RWPE2 (cell line): ENCODE measurements at regions not wholly inside any gene's neighbourhood (a gene's known extent, or its start where the extent isn't known, plus 50 kb on each side); places are given as distances from the start of the nearest gene placed in this dataset.

Experiments
- ATAC-seq: fragments of 200-7000 bp; cut with Tn5 transposase; 3 replicates; pipeline ENCODE4 v1.9.1; 2021; ENCODE audit warnings: low read depth
- DNase-seq: peaks from one replicate; pipeline ENCODE4 v3.0.0-alpha.2; 2020; ENCODE audit warnings: low spot score
- H3K27ac ChIP-seq: fragments of 450-650 bp; 2 replicates; pipeline ENCODE4 v1.5.1; 2017; ENCODE audit warnings: mild to moderate bottlenecking; ENCODE audit not compliant: poor library complexity, severe bottlenecking
- H3K27me3 ChIP-seq: fragments of 250-450 bp; sonication (Bioruptor Pico); 2 replicates; pipeline ENCODE4 v1.5.1; 2021; ENCODE audit warnings: mild to moderate bottlenecking, moderate library complexity; ENCODE audit not compliant: insufficient read depth, poor library complexity, severe bottlenecking
- H3K36me3 ChIP-seq: fragments of 250-450 bp; sonication (Bioruptor Pico); 2 replicates; pipeline ENCODE4 v1.5.1; 2020; ENCODE audit warnings: low read depth, mild to moderate bottlenecking, moderate library complexity
- H3K4me1 ChIP-seq: fragments of 250-450 bp; sonication (Bioruptor Pico); 2 replicates; pipeline ENCODE4 v1.5.1; 2021; ENCODE audit warnings: mild to moderate bottlenecking, moderate library complexity; ENCODE audit not compliant: insufficient read depth, poor library complexity, severe bottlenecking
- H3K4me3 ChIP-seq: fragments of 250-450 bp; sonication (Bioruptor Pico); 2 replicates; pipeline ENCODE4 v1.5.1; 2021; ENCODE audit warnings: mild to moderate bottlenecking, moderate library complexity; ENCODE audit not compliant: severe bottlenecking
- H3K9me3 ChIP-seq: fragments of 250-450 bp; sonication (Bioruptor Pico); 2 replicates; pipeline ENCODE4 v1.5.1; 2021; ENCODE audit warnings: mild to moderate bottlenecking, moderate library complexity; ENCODE audit not compliant: severe bottlenecking
- CTCF ChIP-seq: fragments of 450-650 bp; IDR thresholded peaks from one replicate; pipeline ENCODE4 v1.5.1; 2017; ENCODE audit warnings: mild to moderate bottlenecking, moderate library complexity; ENCODE audit not compliant: poor library complexity, severe bottlenecking

GRCh38 chr14:101123618-101124510, 220.3 kb upstream of the RTL1 start:
- Histone ChIP-seq H3K27me3 (peaks cover 10% of the 10 kb centered on the region), H3K4me1 (no peaks in the 10 kb centered on the region), H3K4me3 (no peak overlapping the region), H3K36me3 (no peaks in the 10 kb centered on the region), H3K27ac (no peak overlapping the region), H3K9me3 (no peaks in the 10 kb centered on the region)
- ATAC-seq (no peak), DNase-seq (no peak)
- TF ChIP-seq CTCF: no peak

GRCh38 chr14:101124815-101125214, 221.3 kb upstream of the RTL1 start:
- DNase-seq: no peak
- no peak for ATAC-seq
- Histone ChIP-seq H3K36me3 (no peaks in the 10 kb centered on the region), H3K27me3 (peaks cover 18% of the 10 kb centered on the region), H3K4me3 (no peak overlapping the region), H3K4me1 (no peaks in the 10 kb centered on the region), H3K9me3 (no peaks in the 10 kb centered on the region), H3K27ac (no peak overlapping the region)
- TF ChIP-seq CTCF: no peak

- Histone ChIP-seq H3K27me3 (peaks cover 18% of the 10 kb centered on the region), H3K4me1 (no peaks in the 10 kb centered on the region), H3K27ac (no peak overlapping the region), H3K9me3 (no peaks in the 10 kb centered on the region), H3K4me3 (no peak overlapping the region), H3K36me3 (no peaks in the 10 kb centered on the region)
- no peak for TF ChIP-seq CTCF
- DNase-seq: no peak
- ATAC-seq: no peak
Measured at GRCh38 chr14:101125313-101125712, 221.8 kb upstream of the RTL1 start.

GRCh38 chr14:101125719-101126651, 222.5 kb upstream of the RTL1 start:
- TF ChIP-seq CTCF: no peak
- Histone ChIP-seq H3K4me1 (no peaks in the 10 kb centered on the region), H3K27me3 (peaks cover 18% of the 10 kb centered on the region), H3K27ac (no peak overlapping the region), H3K9me3 (no peaks in the 10 kb centered on the region), H3K36me3 (no peaks in the 10 kb centered on the region), H3K4me3 (no peak overlapping the region)
- DNase-seq (no peak), ATAC-seq (no peak)
